Activated T-cell treated with anti-CD3 and anti-CD28 coated beads, Interleukin-2, amount 50 U/mL, for 4 hours (primary cell): ENCODE measurements at regions not wholly inside any gene's neighbourhood (a gene's known extent, or its start where the extent isn't known, plus 50 kb on each side); places are given as distances from the start of the nearest gene placed in this dataset.

ENCODE experiments used
- ATAC-seq, 2 donors: fragments of 200-7000 bp; cut with Tn5 transposase; one replicate each; pipeline ENCODE4 v1.10.0; 2021
- DNase-seq: peaks from one replicate; pipeline ENCODE4 v3.0.0-alpha.2; 2020
- H3K27me3 Mint-ChIP-seq: one replicate; pipeline ENCODE4 v1.8.0; 2021; ENCODE audit warnings: low read depth, mixed read lengths
- H3K36me3 Mint-ChIP-seq: one replicate; pipeline ENCODE4 v1.8.0; 2022; ENCODE audit warnings: mixed read lengths; ENCODE audit not compliant: insufficient read depth
- H3K4me1 Mint-ChIP-seq: one replicate; pipeline ENCODE4 v1.8.0; 2021; ENCODE audit warnings: low read depth, mixed read lengths
- H3K4me3 Mint-ChIP-seq: one replicate; pipeline ENCODE4 v1.8.0; 2021; ENCODE audit warnings: mild to moderate bottlenecking, moderate library complexity, mixed read lengths
- H3K9me3 Mint-ChIP-seq: one replicate; pipeline ENCODE4 v1.8.0; 2021; ENCODE audit warnings: mixed read lengths

DNA sequence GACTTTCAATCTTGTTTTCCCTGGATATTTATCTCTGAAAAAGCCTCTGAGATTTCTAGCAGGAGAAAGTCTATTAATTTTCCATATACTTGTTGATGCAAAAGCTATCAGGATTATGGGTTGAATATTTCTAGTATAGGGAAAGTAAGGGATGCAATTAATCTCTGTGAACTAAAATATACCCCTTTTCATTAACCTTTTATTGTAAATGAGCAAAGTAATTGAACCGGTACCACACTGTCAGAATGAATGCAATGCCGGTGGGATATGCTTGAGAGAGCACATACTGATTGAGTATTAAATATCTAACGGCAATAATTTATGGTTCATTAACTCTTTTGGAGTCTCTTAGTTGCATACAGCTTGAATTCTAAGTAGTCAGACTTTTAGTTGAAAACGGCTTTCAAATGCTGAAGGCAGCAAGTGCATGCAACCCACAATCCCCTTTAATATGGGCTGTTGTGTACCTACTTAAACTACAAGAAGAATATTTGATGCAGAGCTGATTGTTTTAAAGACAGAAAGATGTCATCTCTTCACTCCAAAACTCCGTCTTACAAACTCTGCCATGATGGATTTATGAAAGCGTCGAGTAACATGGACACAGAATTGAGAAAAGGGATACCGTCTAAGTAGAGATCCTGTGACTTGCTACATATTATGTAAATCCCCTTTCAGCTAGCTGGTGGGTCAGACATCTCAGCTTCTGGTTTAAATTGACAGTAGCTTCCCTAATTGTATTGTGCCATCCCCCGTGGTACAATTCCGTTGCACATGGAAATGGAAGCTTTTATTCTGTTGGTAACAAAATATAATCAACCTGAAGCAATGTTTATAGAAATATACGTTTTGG lies 141.3 kb upstream of the CDH8 start:
- peaks cover 25% of the 10 kb centered on the region for H3K9me3 Mint-ChIP-seq
- H3K36me3 Mint-ChIP-seq: no peaks in the 10 kb centered on the region
- H3K4me1 Mint-ChIP-seq: no peaks in the 10 kb centered on the region
- H3K4me3 Mint-ChIP-seq: no peak overlapping the region
- H3K27me3 Mint-ChIP-seq: no peaks in the 10 kb centered on the region
- no peak for ATAC-seq
- no peak for DNase-seq

DNA sequence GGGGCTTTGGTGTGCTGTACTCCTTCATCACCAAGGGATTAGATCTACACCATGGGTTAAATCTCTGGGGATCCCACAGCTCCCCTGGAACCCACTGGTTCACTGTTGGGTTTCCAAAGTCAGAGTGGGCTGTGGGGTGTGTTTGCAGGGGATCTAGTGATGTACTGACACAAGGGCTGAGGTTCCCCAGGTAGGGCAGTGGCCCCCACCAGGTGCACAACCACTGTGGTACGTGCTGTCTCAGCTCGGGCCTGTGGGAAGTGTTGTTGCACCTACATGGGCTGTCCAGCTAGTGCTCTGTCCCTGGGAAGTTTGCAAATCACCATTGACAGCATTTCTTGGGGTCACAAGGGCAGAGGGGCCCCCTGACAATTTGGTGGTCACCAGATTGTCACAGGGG lies 134.4 kb upstream of the CDH8 start:
- Mint-ChIP-seq H3K4me1 (no peaks in the 10 kb centered on the region), H3K36me3 (no peaks in the 10 kb centered on the region), H3K27me3 (no peaks in the 10 kb centered on the region), H3K4me3 (no peak overlapping the region), H3K9me3 (peaks cover 38% of the 10 kb centered on the region)
- DNase-seq: no peak
- ATAC-seq: no peak

DNA sequence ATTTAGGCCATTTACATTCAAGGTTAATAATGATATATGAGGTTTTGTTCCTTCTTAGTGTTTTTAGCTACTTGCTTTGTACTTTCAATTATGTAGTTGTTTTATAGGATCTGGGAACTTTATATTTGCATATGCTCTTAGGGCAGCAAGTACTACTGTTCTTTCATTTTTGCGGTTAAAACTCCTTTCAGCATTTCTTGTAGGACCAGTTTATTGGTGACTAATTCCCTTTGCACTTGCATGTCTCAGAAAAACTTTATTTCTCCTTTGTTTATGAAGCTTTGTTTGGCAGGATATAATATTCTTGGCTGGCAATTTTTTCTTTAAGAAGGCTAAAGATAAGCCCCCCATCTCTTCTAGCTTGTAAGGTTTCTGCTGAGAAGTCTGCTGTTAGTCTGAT lies 131.3 kb upstream of the CDH8 start:
- Mint-ChIP-seq H3K9me3 (peaks cover 42% of the 10 kb centered on the region), H3K27me3 (no peaks in the 10 kb centered on the region), H3K4me1 (no peaks in the 10 kb centered on the region), H3K36me3 (no peaks in the 10 kb centered on the region), H3K4me3 (no peak overlapping the region)
- DNase-seq (no peak), ATAC-seq (no peak)

DNA sequence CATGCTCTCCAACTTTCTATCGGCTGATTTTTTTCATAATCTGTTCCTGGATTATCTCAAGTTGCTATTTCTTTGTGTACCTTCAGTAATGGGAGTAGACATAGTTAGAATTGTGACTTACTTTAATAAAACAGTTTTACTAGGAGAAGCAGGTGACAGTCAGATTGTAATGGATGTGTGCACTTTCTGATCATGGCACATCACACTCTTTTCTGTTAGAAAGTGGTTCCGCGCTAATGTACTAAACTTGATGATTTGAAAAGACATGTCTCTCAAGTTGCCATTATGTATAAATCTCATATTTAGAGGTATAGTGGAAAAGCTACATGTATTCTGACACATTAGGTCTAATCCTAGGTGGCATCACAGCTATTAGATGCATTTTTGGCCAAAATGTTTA lies 121.3 kb upstream of the CDH8 start:
- Mint-ChIP-seq H3K27me3 (no peaks in the 10 kb centered on the region), H3K4me3 (no peak overlapping the region), H3K36me3 (no peaks in the 10 kb centered on the region), H3K4me1 (no peaks in the 10 kb centered on the region), H3K9me3 (peaks cover 14% of the 10 kb centered on the region)
- ATAC-seq (no peak), DNase-seq (no peak)

DNA sequence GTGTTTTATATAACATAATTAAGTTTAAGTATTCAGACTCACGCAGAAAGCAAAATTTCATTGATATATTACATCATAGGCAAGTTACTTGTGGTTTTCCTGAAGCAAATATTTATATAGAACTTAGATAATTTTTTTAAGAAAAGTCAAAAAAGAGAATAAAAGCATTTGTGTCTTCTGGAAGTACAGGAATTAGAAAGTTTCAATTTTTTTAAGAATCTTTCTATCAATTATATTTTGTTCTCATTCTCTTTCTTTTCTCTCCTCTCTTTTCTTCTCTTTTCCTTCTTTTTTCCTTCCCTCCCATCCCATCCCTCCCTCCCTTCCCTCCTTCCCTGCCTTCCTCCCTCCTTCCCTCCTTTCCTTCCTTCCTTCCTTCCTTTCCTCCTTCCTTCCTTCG lies 120.7 kb upstream of the CDH8 start:
- H3K4me3 Mint-ChIP-seq: no peak overlapping the region
- no peak for ATAC-seq
- no peaks in the 10 kb centered on the region for H3K27me3 Mint-ChIP-seq

DNA sequence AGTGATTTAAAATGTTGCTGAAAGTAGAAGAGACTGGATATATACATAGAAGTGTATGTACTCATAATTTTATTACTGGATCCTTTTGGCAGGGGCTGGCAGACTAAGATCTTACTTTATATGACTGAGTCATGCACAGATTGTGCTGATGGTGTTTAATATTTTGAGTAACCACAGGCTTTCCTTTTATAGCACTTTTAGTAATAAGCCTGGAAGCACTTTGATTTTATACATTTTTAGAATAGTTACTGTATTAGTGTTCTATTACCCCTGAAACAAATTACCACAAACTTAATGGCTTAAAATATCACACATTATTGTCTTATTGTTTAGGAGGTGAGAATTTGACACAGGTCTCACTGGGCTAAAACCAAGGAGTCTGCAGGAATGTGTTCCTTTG lies 113.4 kb upstream of the CDH8 start:
- no peak for DNase-seq
- H3K4me3 Mint-ChIP-seq: no peak overlapping the region
- ATAC-seq: no peak
- no peaks in the 10 kb centered on the region for H3K4me1 Mint-ChIP-seq
- no peaks in the 10 kb centered on the region for H3K27me3 Mint-ChIP-seq
- H3K36me3 Mint-ChIP-seq: no peaks in the 10 kb centered on the region
- H3K9me3 Mint-ChIP-seq: peaks cover 24% of the 10 kb centered on the region

More for the DNA sequence above, 120.7 kb upstream of the CDH8 start:
- no peak for DNase-seq
- Mint-ChIP-seq H3K9me3 (peaks cover 14% of the 10 kb centered on the region), H3K4me1 (no peaks in the 10 kb centered on the region), H3K36me3 (no peaks in the 10 kb centered on the region)

DNA sequence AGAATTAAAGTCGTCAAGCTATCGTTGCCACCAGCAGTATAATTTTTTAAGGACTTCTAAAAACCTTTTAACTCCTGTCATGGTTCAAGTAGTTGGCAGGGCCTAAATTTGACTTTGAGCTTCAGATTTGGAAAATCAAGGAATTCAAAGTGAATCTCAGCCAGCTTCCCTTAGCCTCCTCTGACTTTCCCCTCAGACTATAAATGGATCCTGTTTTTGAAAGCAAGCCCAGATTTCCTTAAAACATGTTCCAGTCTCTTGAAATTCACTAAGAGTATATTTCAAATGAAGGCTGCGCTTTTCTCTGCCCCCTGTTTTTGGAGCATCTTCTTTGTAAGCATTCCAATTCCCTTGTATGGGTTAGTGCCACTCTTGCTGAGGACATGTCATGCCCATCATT lies 101.8 kb upstream of the CDH8 start:
- Mint-ChIP-seq H3K27me3 (no peaks in the 10 kb centered on the region), H3K4me1 (no peaks in the 10 kb centered on the region), H3K9me3 (peaks cover 41% of the 10 kb centered on the region), H3K4me3 (no peak overlapping the region), H3K36me3 (no peaks in the 10 kb centered on the region)
- DNase-seq (no peak), ATAC-seq (no peak)

DNA sequence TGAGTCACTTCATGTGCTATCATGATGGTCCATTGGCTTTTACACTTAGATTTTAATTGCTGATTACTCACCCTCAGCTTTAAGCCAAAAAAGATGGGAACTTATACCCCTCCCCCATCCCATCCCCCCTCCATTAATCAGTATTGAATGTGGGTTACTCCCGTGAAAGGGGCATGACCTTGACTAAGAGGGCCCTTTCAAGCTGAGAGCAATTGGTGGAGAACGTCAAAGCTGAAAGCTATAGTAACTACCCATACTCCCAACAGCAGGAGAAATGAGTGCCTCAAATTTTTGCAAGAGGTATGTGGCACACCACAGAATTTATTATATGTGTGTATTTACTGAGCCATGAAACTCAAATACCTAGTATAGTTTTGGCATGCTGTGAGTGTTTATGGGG lies 99.7 kb upstream of the CDH8 start:
- Mint-ChIP-seq H3K27me3 (no peaks in the 10 kb centered on the region), H3K36me3 (no peaks in the 10 kb centered on the region), H3K9me3 (peaks cover 41% of the 10 kb centered on the region), H3K4me3 (no peak overlapping the region), H3K4me1 (no peaks in the 10 kb centered on the region)
- ATAC-seq (no peak), DNase-seq (no peak)

DNA sequence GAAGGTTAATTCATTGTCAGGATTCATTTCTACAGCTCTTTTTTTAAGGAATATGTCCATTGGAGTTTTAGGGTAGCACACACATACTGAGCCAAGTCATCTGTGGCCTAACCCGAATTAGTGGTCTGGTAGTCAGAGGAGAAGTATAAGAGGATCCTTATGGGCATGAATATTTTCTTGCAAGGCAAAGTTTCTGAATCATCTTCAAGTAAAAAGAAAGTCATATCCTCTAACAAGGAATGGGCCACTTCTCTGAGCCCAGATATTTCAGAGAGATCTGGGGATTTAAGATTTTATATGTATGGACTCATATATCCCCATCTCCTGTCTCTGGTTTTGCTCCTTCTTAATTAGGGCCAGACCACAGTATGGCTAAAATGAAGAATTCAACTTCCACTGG lies 99.2 kb upstream of the CDH8 start:
- Mint-ChIP-seq H3K9me3 (peaks cover 39% of the 10 kb centered on the region), H3K36me3 (no peaks in the 10 kb centered on the region)
- no peak for ATAC-seq

DNA sequence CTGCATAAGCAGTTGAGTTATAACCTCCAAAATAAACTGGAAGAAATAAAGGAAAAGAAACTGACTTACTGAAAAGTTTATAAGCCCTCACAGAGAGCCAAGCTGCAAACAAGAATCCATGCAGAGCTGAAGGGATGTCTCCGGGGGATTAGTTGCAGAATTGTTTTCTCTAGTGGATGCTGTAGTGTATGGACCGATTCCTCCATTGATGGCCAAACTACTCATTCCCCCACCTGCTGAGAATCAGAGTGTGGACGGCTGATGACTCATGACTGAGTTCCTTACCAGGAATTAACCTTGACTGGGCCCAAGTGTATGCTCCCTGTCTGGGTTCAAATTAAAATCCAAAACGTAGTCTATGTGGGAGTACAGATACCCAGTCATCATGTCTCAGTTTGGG lies 93.9 kb upstream of the CDH8 start:
- H3K9me3 Mint-ChIP-seq: peaks cover 15% of the 10 kb centered on the region
- DNase-seq: no peak
- no peaks in the 10 kb centered on the region for H3K36me3 Mint-ChIP-seq
- H3K4me3 Mint-ChIP-seq: no peak overlapping the region
- H3K4me1 Mint-ChIP-seq: no peaks in the 10 kb centered on the region
- H3K27me3 Mint-ChIP-seq: no peaks in the 10 kb centered on the region
- no peak for ATAC-seq

More for the DNA sequence above, 99.2 kb upstream of the CDH8 start:
- DNase-seq: no peak
- Mint-ChIP-seq H3K4me1 (no peaks in the 10 kb centered on the region), H3K27me3 (no peaks in the 10 kb centered on the region), H3K4me3 (no peak overlapping the region)

DNA sequence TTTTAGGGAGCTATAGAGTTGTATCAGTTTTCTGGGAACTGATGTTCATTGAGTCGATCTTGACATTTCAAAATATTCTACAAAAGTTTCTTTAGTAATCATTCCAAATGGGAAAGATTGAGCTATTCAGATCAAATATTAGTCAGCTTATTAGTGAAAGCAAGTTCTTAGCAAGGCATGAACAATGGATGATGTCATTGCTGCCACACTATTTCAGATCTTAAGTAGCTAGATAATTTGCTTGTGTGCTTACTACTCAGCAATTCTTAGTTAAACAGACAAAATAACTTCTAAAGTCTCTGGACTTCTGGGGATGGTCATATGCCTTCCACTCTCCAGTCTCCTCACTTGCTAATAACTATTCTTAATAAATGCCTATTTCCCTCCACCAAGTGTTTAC lies 69.0 kb upstream of the CDH8 start:
- ATAC-seq: no peak
- Mint-ChIP-seq H3K9me3 (peaks cover 31% of the 10 kb centered on the region), H3K36me3 (no peaks in the 10 kb centered on the region), H3K27me3 (no peaks in the 10 kb centered on the region), H3K4me1 (no peaks in the 10 kb centered on the region), H3K4me3 (no peak overlapping the region)
- DNase-seq: no peak

DNA sequence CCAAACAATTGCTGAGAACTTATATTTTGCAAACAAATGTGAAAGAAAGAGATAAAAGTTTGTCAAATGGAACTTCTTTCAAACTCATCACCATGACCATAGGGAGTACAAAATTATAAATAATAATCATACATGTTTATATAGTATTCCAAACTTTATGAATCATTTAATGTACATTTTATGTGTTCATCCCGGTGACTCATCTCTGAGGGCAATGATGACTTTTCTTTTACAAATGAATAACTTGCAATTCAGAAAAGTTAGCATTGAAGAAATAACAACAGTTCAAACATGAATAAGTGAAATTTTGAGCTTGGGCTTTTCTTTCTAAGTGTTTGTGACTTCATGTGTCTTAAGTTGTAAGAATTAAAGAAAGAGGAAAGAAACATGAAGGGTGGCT lies 66.3 kb upstream of the CDH8 start:
- Mint-ChIP-seq H3K4me3 (no peak overlapping the region), H3K27me3 (no peaks in the 10 kb centered on the region), H3K36me3 (no peaks in the 10 kb centered on the region), H3K4me1 (no peaks in the 10 kb centered on the region), H3K9me3 (peaks cover 32% of the 10 kb centered on the region)
- ATAC-seq (no peak), DNase-seq (no peak)

DNA sequence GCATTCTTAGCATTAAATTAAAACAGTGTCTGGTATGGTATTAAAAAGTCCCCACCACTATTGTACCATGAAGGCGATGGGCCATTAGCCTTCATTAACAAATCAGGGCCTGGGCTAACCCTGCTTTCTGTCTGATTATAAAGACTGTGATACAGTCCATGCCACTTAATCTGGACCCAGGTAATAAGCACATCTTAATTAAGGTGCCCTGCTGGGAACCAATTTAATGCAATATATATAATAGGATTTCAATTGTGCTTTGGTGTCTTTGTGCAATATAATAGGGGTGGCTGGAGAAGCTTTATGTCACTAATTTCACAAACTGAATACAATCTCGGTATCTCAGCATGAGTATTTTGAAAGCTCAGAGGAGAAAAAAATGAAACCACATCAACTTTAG lies 64.4 kb upstream of the CDH8 start:
- H3K4me3 Mint-ChIP-seq: no peak overlapping the region
- no peaks in the 10 kb centered on the region for H3K4me1 Mint-ChIP-seq
- no peaks in the 10 kb centered on the region for H3K27me3 Mint-ChIP-seq
- H3K36me3 Mint-ChIP-seq: no peaks in the 10 kb centered on the region
- ATAC-seq (no peak), DNase-seq (no peak)
- H3K9me3 Mint-ChIP-seq: peaks cover 31% of the 10 kb centered on the region

DNA sequence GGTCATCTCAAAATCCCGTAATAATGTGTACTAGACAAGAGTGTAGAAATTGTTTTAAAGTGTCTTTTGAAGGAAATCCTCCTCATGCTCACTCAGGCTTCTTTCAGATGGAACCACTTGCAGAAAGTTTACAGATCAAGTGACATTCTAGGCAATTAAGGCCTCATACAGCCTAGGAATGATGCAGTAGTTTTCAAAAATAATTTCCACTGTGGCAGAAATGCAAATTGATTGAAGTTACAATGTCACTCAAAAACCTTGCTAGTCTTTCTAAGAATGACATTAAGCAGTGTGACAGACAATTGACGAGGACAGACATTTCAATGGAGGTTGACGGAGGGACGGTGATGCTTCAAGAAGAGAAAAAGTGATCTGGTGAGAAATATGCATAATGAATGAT lies 53.5 kb upstream of the CDH8 start:
- no peak for DNase-seq
- H3K36me3 Mint-ChIP-seq: no peaks in the 10 kb centered on the region
- no peak overlapping the region for H3K4me3 Mint-ChIP-seq
- no peak for ATAC-seq
- no peaks in the 10 kb centered on the region for H3K27me3 Mint-ChIP-seq
- H3K4me1 Mint-ChIP-seq: no peaks in the 10 kb centered on the region
- no peaks in the 10 kb centered on the region for H3K9me3 Mint-ChIP-seq

DNA sequence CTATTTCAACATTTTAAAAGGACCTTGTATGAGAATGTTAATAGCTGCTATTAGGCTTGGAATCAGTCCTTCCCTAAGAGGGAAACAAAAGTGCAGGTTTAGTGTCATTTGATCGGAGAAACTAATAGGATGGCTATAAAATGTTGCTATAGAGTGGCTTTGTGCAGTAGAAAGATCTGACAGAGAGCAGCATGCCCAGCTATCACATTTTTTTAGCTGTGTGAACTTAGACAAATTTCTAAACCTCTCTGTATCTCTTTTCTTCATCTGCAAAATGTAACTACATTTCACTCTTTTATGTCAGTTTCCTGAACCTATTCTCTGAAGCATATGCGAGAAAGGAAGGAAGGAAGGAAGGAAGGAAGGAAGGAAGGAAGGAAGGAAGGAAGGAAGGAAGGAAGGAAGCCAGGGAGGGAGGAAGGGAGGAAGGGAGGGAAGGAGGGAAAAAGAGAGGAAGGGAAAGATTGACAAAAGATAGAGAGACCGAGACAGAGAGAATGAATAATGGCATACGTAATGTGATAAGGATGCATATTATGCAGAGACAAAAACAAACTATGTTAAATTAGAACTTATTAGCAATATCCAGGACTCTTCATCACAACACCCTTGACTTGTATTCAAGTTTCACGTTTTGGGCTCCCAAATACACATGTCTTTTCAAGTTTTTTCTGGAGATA lies 52.6 kb upstream of the CDH8 start:
- Mint-ChIP-seq H3K27me3 (no peaks in the 10 kb centered on the region), H3K4me3 (no peak overlapping the region), H3K9me3 (no peaks in the 10 kb centered on the region), H3K4me1 (no peaks in the 10 kb centered on the region), H3K36me3 (no peaks in the 10 kb centered on the region)
- ATAC-seq (no peak), DNase-seq (no peak)
